ENCODE measurements at regions not wholly inside any gene's neighbourhood (a gene's known extent, or its start where the extent isn't known, plus 50 kb on each side); places are given as distances from the start of the nearest gene placed in this dataset.

DNA sequence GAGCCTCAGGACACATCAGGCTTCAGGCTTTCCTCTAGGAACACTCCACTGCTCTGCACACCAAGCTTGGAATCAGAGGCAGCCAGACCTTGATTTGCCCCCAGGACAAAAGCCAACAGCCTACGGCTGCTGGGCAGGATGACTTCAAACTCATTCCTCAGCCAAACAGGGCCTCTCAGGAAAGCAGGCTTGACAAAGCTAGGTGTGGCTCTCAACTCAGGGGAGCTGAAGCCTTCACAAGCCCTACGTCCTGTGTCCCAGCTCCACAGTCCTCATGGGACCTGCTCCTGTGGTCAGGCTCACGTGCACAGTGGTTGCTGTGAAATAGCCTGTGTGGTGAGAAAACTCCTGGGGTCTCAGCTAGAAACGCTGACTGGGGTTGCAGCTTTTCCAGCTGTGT is 398.9 kb upstream of the ZNF507 start (continued):
- TF ChIP-seq FOSL1 (IDR thresholded peaks at IDR 0.05; ENCODE audit: insufficient read depth, low read depth, low read length) = no peak
- no peak for TF ChIP-seq SP2 (IDR thresholded peaks at IDR 0.05; ENCODE audit: low read length)
- TF ChIP-seq RAD21 (IDR thresholded peaks at IDR 0.05 in 1 of 2, conservative IDR thresholded peaks at IDR 0.05 in 1 of 2; ENCODE audit: low read depth in 2 of 2, low read length in 2 of 2) = no peak
